IMR-90 (cell line): ENCODE measurements at regions not wholly inside any gene's neighbourhood (a gene's known extent, or its start where the extent isn't known, plus 50 kb on each side); places are given as distances from the start of the nearest gene placed in this dataset.

Experiments used
- BHLHE40 ChIP-seq: fragments of 150-350 bp; IDR thresholded peaks from 2 replicates; pipeline ENCODE4 v1.6.1; 2016; ENCODE audit warnings: mild to moderate bottlenecking, low read depth, low read length
- CHD1 ChIP-seq: IDR thresholded peaks from 2 replicates; pipeline ENCODE4 v1.6.1; 2012; ENCODE audit warnings: low read depth, low read length, improper control_type of control experiment
- CTCF ChIP-seq: conservative IDR thresholded peaks from 2 replicates; pipeline ENCODE4 v1.5.1; 2012; ENCODE audit warnings: mild to moderate bottlenecking, low read depth, low read length, improper control_type of control experiment
- FOS ChIP-seq: fragments of 150-350 bp; IDR thresholded peaks from 2 replicates; pipeline ENCODE4 v1.6.1; 2016; ENCODE audit warnings: low read depth, low read length
- MAFK ChIP-seq: IDR thresholded peaks from 2 replicates; pipeline ENCODE4 v1.6.1; 2012; ENCODE audit warnings: low read depth, low read length, improper control_type of control experiment
- MAZ ChIP-seq: IDR thresholded peaks from 2 replicates; pipeline ENCODE4 v1.6.1; 2012; ENCODE audit warnings: low read depth, mild to moderate bottlenecking, low read length, improper control_type of control experiment, moderate library complexity, borderline replicate concordance
- NFE2L2 ChIP-seq: fragments of 150-350 bp; IDR thresholded peaks from 2 replicates; pipeline ENCODE4 v1.6.1; 2016; ENCODE audit warnings: low read depth, mild to moderate bottlenecking, low read length
- POLR2A ChIP-seq: IDR thresholded peaks from 2 replicates; pipeline ENCODE4 v1.6.1; 2012; ENCODE audit warnings: mild to moderate bottlenecking, low read depth, low read length
- RAD21 ChIP-seq: IDR thresholded peaks from 2 replicates; pipeline ENCODE4 v1.6.1; 2012; ENCODE audit warnings: low read length, improper control_type of control experiment
- RCOR1 ChIP-seq: IDR thresholded peaks from 2 replicates; pipeline ENCODE4 v1.6.1; 2012; ENCODE audit warnings: mild to moderate bottlenecking, low read length, improper control_type of control experiment; ENCODE audit not compliant: insufficient replicate concordance
- RFX5 ChIP-seq: IDR thresholded peaks from 2 replicates; pipeline ENCODE4 v1.8.0; 2012; ENCODE audit warnings: low read depth, mild to moderate bottlenecking, low read length, moderate library complexity
- SMC3 ChIP-seq: fragments of 150-350 bp; IDR thresholded peaks from 2 replicates; pipeline ENCODE4 v1.6.1; 2016; ENCODE audit warnings: low read depth, mild to moderate bottlenecking, antibody characterized with exemption, low read length, moderate library complexity
- TF ChIP-seq, protein P1 (sequence below): fragments of 150-350 bp; IDR thresholded peaks from 2 replicates; pipeline ENCODE4 v1.6.1; 2017; ENCODE audit warnings: mild to moderate bottlenecking, antibody characterized with exemption, low read length, low read depth

GRCh38 chr2:212708355-212708754, 169.8 kb upstream of the ERBB4 start:
- TF ChIP-seq CTCF, result no peak
- no peak for TF ChIP-seq POLR2A
- TF ChIP-seq RAD21, result no peak
- no peak for TF ChIP-seq FOS
- TF ChIP-seq MAFK, result no peak
- no peak for TF ChIP-seq CHD1
- no peak for TF ChIP-seq NFE2L2
- no peak for TF ChIP-seq SMC3
- TF ChIP-seq, protein P1, sequence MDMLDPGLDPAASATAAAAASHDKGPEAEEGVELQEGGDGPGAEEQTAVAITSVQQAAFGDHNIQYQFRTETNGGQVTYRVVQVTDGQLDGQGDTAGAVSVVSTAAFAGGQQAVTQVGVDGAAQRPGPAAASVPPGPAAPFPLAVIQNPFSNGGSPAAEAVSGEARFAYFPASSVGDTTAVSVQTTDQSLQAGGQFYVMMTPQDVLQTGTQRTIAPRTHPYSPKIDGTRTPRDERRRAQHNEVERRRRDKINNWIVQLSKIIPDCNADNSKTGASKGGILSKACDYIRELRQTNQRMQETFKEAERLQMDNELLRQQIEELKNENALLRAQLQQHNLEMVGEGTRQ, result no peak
- no peak for TF ChIP-seq BHLHE40
- no peak for TF ChIP-seq MAZ
- TF ChIP-seq RCOR1, result no peak
- no peak for TF ChIP-seq RFX5
